AG08396 (cell line): ENCODE measurements at regions not wholly inside any gene's neighbourhood (a gene's known extent, or its start where the extent isn't known, plus 50 kb on each side); places are given as distances from the start of the nearest gene placed in this dataset.

Experiments
- DNase-seq: peaks from one replicate; pipeline ENCODE4 v3.0.0; 2012; ENCODE audit warnings: low spot score, mixed read lengths

DNA sequence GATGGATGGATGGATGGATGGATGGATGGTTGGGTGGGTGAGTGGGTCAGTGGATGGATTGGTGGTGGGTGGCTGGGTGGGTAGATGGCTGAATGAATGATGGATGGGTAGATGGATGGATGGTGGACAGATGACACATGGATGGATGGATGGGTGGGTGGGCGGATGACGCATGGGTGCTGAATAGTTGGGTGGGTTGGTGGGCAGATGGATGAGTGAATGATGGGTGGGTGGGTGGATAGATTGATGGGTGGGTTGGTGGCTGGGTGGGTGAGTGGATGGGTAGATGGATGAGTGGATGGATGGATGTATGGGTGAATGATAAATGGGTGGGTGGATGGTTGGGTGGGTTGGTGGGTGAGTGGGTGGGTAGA is 69.9 kb upstream of the NKX1-1 start:
- DNase-seq: no peak

DNA sequence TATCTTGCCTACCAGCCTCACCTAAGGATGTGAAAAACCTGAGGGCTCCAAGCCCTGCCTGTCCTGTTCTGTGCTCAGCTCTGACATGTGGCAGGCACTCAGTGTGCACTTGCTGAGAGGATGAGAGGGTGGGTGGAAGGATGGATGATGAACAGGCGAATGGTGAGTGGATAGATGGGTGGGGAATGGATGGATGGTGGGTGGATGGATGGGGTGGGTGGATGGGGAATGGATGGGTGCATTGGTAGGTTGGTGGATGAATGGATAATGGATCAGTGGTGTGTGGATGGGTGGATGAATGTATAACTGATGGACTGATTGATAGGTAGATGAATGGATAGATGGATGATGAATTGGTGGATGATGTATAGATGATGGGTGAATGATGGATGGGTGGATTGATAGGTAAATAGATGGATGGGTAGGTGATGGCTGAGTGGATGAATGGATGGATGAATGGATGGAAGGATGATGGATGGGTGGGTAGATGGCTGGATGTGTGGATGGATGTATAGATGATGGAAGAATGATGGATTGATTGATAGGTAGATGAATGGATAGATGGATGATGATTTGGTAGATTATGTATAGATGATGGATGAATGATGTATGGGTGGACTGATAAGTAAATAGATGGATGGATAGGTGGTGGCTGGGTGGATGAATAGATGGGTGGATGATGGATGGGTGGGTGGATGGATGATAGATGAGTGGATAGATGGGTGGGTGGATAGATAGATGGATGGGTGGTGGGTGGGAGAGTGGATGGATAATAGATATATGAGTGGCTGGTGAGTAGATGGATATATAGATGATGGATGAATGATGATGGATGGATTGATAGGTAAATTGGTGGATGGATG is 69.3 kb upstream of the NKX1-1 start:
- DNase-seq: no peak

GRCh38 chr4:1474126-1475090 is 68.2 kb upstream of the NKX1-1 start:
- DNase-seq: no peak

DNA sequence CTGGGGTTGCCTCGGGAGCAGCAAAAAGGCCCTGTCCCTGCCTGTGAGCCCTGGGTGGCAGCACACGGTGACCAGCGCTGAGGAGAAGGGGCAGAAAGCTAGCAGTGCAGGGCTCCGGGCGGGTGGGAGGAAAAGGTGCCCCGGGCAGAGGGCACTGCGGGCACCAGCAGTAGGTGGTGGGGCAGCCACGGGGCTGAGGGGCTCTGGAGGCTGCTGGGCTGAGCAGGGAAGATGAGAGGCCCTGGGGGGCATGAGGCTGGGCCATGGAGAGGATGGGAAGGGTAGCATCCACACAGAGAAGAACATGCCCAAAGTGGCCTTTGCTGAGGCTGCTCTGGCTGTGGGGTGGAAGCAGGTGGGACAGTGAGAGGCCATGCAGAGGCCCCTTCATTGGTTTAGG is 67.5 kb upstream of the NKX1-1 start:
- no peak for DNase-seq

DNA sequence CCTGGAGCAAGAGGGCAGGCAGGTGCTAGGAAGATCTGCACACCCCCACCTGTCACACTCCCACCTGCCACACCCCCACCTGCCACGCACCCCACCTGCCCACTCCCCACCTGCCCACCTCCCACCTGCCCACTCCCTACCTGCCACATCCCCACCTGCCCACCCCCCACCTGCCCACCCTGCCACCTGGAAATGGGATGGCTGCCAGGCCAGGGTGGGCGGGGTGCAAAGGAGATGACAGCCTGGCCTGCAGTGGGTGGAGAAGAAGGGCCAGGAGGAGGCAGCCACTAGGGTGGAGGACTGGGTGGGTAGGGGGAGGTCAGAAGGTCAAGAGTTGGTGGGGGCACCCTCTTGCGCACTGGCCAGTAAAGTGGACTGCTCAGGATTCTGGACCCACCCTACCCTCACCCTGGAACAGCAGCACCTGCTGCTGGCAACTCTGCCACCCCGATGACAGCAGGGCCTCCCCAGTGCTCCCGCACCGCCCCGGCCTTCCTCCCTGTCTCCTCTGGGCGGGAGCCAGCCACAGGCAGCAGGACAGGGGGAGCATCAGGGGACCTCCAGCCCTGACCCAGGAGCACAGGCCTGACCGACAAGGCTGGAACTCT is 66.8 kb upstream of the NKX1-1 start:
- DNase-seq: no peak

DNA sequence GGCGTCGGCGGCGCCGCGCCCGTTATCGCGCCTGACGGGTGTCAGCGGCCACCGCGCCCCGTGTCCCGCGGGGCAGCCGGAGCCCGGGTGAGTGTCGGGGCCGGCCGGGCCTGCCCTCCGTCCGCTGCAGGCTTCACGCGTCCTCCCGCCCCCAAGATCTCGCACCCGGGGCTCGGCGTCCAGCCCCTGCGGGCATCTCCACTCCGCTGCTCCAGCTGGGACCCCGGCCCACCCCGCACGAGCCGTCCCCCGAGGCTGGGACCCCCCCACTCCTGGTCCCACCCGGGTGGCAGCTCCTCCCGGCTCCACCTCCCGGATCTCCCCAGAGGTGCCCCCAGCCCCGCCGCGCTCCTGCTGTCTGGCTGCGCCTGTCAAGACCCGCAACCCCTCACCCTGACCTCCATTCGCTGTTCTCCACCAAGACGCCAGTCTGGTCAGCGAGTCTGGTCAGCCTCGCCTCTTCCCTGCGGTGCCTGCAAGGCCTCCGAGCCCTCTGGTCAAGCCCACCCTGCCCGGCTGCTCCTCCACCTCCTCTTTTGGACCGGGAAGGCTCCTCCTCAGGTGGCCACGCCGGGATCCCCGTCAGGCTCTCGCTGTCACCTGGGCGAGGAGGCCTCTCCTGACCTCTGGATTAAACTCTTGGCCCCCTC is 66.0 kb upstream of the NKX1-1 start:
- DNase-seq: no peak

GRCh38 chr4:1471443-1472147 is 65.4 kb upstream of the NKX1-1 start:
- DNase-seq: no peak

- no peak for DNase-seq
Observed at GRCh38 chr4:1470816-1471442, 64.7 kb upstream of the NKX1-1 start.

DNA sequence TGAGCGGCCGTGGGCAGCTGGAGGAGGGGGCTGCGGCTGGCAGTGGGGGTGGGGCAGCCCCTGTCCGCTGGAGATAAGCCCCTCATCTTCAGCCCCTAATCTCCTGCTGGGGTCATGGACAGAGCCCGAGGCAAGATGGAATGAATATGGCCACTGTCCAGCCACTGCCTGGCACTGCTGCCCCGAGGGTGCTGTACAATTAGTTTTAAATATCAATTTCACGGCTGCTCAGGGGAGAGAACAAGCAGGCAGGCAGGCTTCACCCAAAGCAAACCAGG is 64.1 kb upstream of the NKX1-1 start:
- no peak for DNase-seq

DNA sequence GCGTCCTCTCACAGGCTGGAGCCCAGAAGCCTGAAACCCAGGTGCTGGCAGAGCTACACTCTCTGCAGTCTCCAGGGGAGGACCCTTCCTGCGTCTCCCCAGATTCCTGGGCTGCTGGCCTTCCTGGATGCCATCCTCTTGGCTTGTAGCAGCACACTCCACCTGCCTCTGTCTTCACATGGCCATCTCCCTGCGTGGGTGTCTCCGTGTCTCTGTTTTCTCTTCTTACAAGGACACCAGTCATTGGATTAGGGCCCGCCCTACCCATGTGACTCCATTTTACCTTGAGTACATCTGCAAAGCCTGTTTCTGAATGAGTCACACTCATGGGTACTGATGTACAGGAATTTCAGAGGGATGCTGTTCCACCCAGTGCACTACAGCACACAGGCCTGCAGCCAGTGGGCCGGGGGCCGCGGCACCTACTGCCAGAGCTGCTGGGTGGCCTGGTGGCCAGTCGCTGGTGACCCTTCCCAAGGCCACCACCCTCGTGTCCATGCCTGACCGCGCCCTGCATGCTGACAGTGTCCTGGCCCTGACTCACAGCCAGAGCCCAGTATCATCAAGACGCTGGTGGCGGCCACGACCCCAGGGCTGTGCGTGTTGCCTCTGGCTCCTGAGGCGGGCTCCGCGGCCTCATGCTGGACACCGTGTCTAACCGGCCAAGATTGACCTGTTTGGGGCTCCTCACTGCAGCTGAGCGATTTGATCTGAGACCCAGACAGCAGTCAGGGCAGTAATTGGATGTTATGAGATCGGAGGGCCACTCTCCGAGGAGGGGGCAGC is 63.6 kb upstream of the NKX1-1 start:
- no peak for DNase-seq

DNA sequence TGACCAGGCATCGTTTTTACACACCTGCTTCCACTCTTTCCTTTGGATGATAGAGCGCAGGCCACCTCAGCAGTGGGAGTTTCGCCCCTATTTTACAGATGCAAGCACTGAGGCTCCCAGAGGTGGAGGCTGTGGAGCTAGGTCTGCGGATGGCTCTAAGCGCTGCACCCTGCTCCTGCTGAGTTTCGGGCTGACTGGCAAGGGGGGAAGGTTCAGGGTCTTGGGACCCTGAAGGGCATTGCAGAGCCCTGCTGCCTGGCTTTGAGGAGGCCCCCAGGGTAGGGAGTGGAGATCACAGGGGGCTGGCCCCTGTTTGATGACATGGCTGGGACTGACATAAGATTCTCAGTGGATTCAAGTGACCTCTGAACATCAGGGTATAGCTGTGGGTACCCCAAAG is 62.8 kb upstream of the NKX1-1 start:
- DNase-seq: no peak

DNA sequence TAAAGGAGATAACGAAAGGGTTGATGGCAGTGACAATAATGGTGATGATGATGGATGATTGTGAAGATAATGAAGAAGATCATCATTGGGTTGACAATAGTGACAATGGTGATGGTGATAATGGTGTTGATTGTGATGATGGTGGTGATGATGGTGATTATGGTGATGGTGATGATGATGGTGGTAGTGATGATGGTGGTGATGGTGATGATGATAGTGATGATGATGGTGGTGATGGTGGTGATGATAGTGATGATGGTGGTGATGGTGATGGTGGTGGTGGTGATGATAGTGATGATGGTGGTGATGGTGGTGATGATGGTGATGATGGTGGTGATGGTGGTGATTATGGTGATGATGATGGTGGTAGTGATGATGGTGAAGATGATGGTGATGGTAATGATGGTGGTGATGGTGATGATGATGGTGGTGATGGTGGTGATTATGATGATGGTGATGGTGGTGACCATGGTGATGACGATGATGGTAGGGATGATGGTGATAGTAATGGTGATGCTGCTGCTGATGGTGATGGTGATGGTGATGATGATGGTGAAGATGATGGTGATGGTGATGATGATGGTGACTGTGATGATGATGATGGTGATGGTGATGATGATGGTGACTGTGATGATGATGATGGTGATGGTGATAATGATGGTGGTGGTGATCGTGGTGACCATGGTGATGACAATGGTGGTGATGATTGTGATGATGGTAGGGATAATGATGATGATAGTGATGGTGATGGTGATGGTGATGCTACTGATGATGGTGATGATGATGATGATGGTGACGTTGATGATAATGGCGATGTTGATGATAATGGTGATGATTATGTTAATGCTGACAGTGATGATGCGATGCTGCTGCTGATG is 61.6 kb upstream of the NKX1-1 start:
- no peak for DNase-seq

- DNase-seq: no peak
Observed at GRCh38 chr4:1466863-1467165, 60.6 kb upstream of the NKX1-1 start.

GRCh38 chr4:1466034-1466862 is 60.0 kb upstream of the NKX1-1 start:
- no peak for DNase-seq

- no peak for DNase-seq
Observed at GRCh38 chr4:1465173-1466033, 59.2 kb upstream of the NKX1-1 start.

GRCh38 chr4:1464581-1465171 is 58.4 kb upstream of the NKX1-1 start:
- DNase-seq: no peak

- no peak for DNase-seq
Observed at GRCh38 chr4:1463927-1464540, 57.8 kb upstream of the NKX1-1 start.
